ENCODE measurements at regions not wholly inside any gene's neighbourhood (a gene's known extent, or its start where the extent isn't known, plus 50 kb on each side); places are given as distances from the start of the nearest gene placed in this dataset.

GRCh38 chr22:34950489-34950888 lies 115.5 kb upstream of the ISX start:
- intact Hi-C loops (cut with micrococcal nuclease) (no loop called here), dilution Hi-C loops (cut with MboI; ENCODE audit: extremely low pct_ligation_motif_present, low sequenced_read_pairs) (no loop called here)
- H4K20me1 ChIP-seq (replicated peaks; ENCODE audit: control insufficient read depth, extremely low read depth, insufficient read depth, low read length): no peaks in the 10 kb centered on the region
- H3K9me1 ChIP-seq (replicated peaks; ENCODE audit: control insufficient read depth, extremely low read depth, insufficient read depth, low read length): no peaks in the 10 kb centered on the region
- no peaks in the 10 kb centered on the region for H3K79me2 ChIP-seq (ENCODE audit: control insufficient read depth, insufficient read depth, low read length)
- no peak overlapping the region for H3K4me2 ChIP-seq (ENCODE audit: insufficient read depth, low read length)
- H3K4me3 ChIP-seq (replicated peaks in 1 of 3; ENCODE audit: insufficient read depth in 1 of 3, low read depth in 1 of 3, low read length in 3 of 3): no peak overlapping the region
- H3K27me3 ChIP-seq (ENCODE audit: control insufficient read depth in 2 of 2, insufficient read depth in 2 of 2, low read length in 2 of 2): no peaks in the 10 kb centered on the region
- no TSS peak for BruUV-seq (replicated peaks)
- ChIA-PET CTCF (no interaction called here), POLR2A (no interaction called here)
- peaks cover 10% of the 10 kb centered on the region for H3K9me3 ChIP-seq (replicated peaks; ENCODE audit: control insufficient read depth, insufficient read depth, low read length)
- no peaks in the 10 kb centered on the region for H3K36me3 ChIP-seq (ENCODE audit: control insufficient read depth in 2 of 2, extremely low read depth in 1 of 2, insufficient read depth in 2 of 2, low read length in 2 of 2)
- TF ChIP-seq MAX (IDR thresholded peaks at IDR 0.05; ENCODE audit: insufficient read depth, insufficient read length) (no peak), JUN (IDR thresholded peaks at IDR 0.05; ENCODE audit: borderline replicate concordance, insufficient read depth, insufficient read length, low read depth) (no peak), POLR2AphosphoS5 (IDR thresholded peaks at IDR 0.05; ENCODE audit: insufficient read depth, low read depth, low read length) (no peak), EZH2 (IDR thresholded peaks at IDR 0.05; ENCODE audit: borderline replicate concordance, low read depth, low read length, severe bottlenecking) (no peak), MYC (IDR thresholded peaks at IDR 0.05; ENCODE audit: low read depth, low read length) (no peak), FOS (IDR thresholded peaks at IDR 0.05; ENCODE audit: borderline replicate concordance, insufficient read depth, low read length) (no peak), CTCF (IDR thresholded peaks at IDR 0.05; ENCODE audit: extremely low read depth in 1 of 2, insufficient read depth in 1 of 2, low read depth in 1 of 2, low read length in 2 of 2) (no peak), POLR2A (IDR thresholded peaks at IDR 0.05; ENCODE audit: low read depth, low read length) (no peak), GATA2 (IDR thresholded peaks at IDR 0.05; ENCODE audit: insufficient read depth, insufficient read length, low read depth, low read length) (no peak)
- DNase-seq (ENCODE audit: low read depth, low spot score): no peak
- no peak for FAIRE-seq
- no peak overlapping the region for H3K27ac ChIP-seq (ENCODE audit: insufficient read depth, low read depth, low read length)
- no peak overlapping the region for H2AFZ ChIP-seq (ENCODE audit: low read depth, low read length)
- H3K9ac ChIP-seq (replicated peaks; ENCODE audit: extremely low read depth, insufficient read depth, low read length): no peak overlapping the region
- H3K4me1 ChIP-seq (ENCODE audit: control insufficient read depth, extremely low read depth, insufficient read depth, low read length): no peaks in the 10 kb centered on the region

All from endothelial cell of umbilical vein (primary cell).